BLaER1 (cell line): ENCODE measurements at regions not wholly inside any gene's neighbourhood (a gene's known extent, or its start where the extent isn't known, plus 50 kb on each side); places are given as distances from the start of the nearest gene placed in this dataset.

Experiments used
- H3K27ac ChIP-seq: shearing (Covaris generic); formaldehyde crosslinking; 2 replicates; pipeline ENCODE4 v1.8.1; 2022
- H3K27me3 ChIP-seq: shearing (Covaris generic); formaldehyde crosslinking; 2 replicates; pipeline ENCODE4 v1.8.1; 2022
- H3K36me3 ChIP-seq: shearing (Covaris generic); formaldehyde crosslinking; 2 replicates; pipeline ENCODE4 v1.8.1; 2022
- H3K4me1 ChIP-seq: shearing (Covaris generic); formaldehyde crosslinking; 2 replicates; pipeline ENCODE4 v1.8.1; 2022
- H3K4me2 ChIP-seq: shearing (Covaris generic); formaldehyde crosslinking; 2 replicates; pipeline ENCODE4 v1.8.1; 2022
- H3K4me3 ChIP-seq: shearing (Covaris generic); formaldehyde crosslinking; 2 replicates; pipeline ENCODE4 v1.8.1; 2022
- H3K9ac ChIP-seq: shearing (Covaris generic); formaldehyde crosslinking; 2 replicates; pipeline ENCODE4 v1.8.1; 2022
- H3K9me3 ChIP-seq: shearing (Covaris generic); formaldehyde crosslinking; 2 replicates; pipeline ENCODE4 v1.8.1; 2022
- H4K20me1 ChIP-seq: shearing (Covaris generic); formaldehyde crosslinking; 2 replicates; pipeline ENCODE4 v1.8.1; 2022
- Cebpa-rat ChIP-seq: shearing (Covaris generic); IDR thresholded peaks from 2 replicates; pipeline ENCODE4 v1.8.1; 2022

GRCh38 chr22:49583341-49583740 lies 244.3 kb downstream of the BRD1 start:
- Histone ChIP-seq H4K20me1 (peaks cover 65% of the 10 kb centered on the region), H3K9me3 (peaks cover 17% of the 10 kb centered on the region), H3K4me2 (no peak overlapping the region), H3K27me3 (no peaks in the 10 kb centered on the region), H3K4me1 (peaks cover 14% of the 10 kb centered on the region), H3K4me3 (no peak overlapping the region), H3K9ac (no peak overlapping the region), H3K27ac (no peak overlapping the region), H3K36me3 (peaks cover 11% of the 10 kb centered on the region; the same call in 1 of the 2 replicates)
- no peak for TF ChIP-seq Cebpa-rat

GRCh38 chr22:49582678-49583077 lies 245.0 kb downstream of the BRD1 start:
- TF ChIP-seq Cebpa-rat, result no peak
- Histone ChIP-seq H4K20me1 (peaks cover 65% of the 10 kb centered on the region), H3K27me3 (no peaks in the 10 kb centered on the region), H3K9me3 (peaks cover 17% of the 10 kb centered on the region), H3K36me3 (peaks cover 11% of the 10 kb centered on the region; the same call in 1 of the 2 replicates), H3K4me3 (no peak overlapping the region), H3K4me2 (no peak overlapping the region), H3K9ac (no peak overlapping the region), H3K4me1 (peaks cover 14% of the 10 kb centered on the region), H3K27ac (no peak overlapping the region)

- no peaks in the 10 kb centered on the region for H3K27me3 ChIP-seq
- no peak for TF ChIP-seq Cebpa-rat
Measured at GRCh38 chr22:49582181-49582580, 245.5 kb downstream of the BRD1 start.

GRCh38 chr22:49580024-49580423 lies 247.6 kb downstream of the BRD1 start:
- Histone ChIP-seq H3K9me3 (peaks cover 17% of the 10 kb centered on the region), H3K4me3 (no peak overlapping the region), H3K27ac (no peak overlapping the region), H3K4me2 (no peak overlapping the region), H3K9ac (no peak overlapping the region), H3K36me3 (peaks cover 11% of the 10 kb centered on the region; the same call in 1 of the 2 replicates), H3K27me3 (no peaks in the 10 kb centered on the region), H4K20me1 (peaks cover 65% of the 10 kb centered on the region), H3K4me1 (peaks cover 10% of the 10 kb centered on the region)
- no peak for TF ChIP-seq Cebpa-rat

More at GRCh38 chr22:49582181-49582580, 245.5 kb downstream of the BRD1 start:
- Histone ChIP-seq H3K4me1 (peaks cover 14% of the 10 kb centered on the region), H3K4me3 (no peak overlapping the region), H4K20me1 (peaks cover 65% of the 10 kb centered on the region), H3K4me2 (no peak overlapping the region), H3K9ac (no peak overlapping the region), H3K9me3 (peaks cover 17% of the 10 kb centered on the region), H3K27ac (no peak overlapping the region), H3K36me3 (peaks cover 11% of the 10 kb centered on the region; the same call in 1 of the 2 replicates)

- no peak overlapping the region for H3K4me2 ChIP-seq
- H3K4me1 ChIP-seq, result no peaks in the 10 kb centered on the region
- TF ChIP-seq Cebpa-rat, result no peak
- H3K27ac ChIP-seq, result no peak overlapping the region
- H3K27me3 ChIP-seq, result no peaks in the 10 kb centered on the region
- H3K4me3 ChIP-seq, result no peak overlapping the region
- peaks cover 17% of the 10 kb centered on the region for H3K9me3 ChIP-seq
- no peak overlapping the region for H3K9ac ChIP-seq
- H3K36me3 ChIP-seq, result no peaks in the 10 kb centered on the region; the same call in 1 of the 2 replicates
- peaks cover 58% of the 10 kb centered on the region for H4K20me1 ChIP-seq
Measured at GRCh38 chr22:49577168-49578060, 250.3 kb downstream of the BRD1 start.

- no peaks in the 10 kb centered on the region for H3K27me3 ChIP-seq
- H3K9ac ChIP-seq, result no peak overlapping the region
- no peak overlapping the region for H3K4me2 ChIP-seq
- no peak overlapping the region for H3K27ac ChIP-seq
- no peak for TF ChIP-seq Cebpa-rat
- H3K4me3 ChIP-seq, result no peak overlapping the region
- H3K9me3 ChIP-seq, result peaks cover 17% of the 10 kb centered on the region
- peaks cover 67% of the 10 kb centered on the region for H4K20me1 ChIP-seq
- H3K4me1 ChIP-seq, result no peaks in the 10 kb centered on the region
- no peaks in the 10 kb centered on the region; the same call in 1 of the 2 replicates for H3K36me3 ChIP-seq
Measured at GRCh38 chr22:49576241-49577141, 251.2 kb downstream of the BRD1 start.

GRCh38 chr22:49575703-49576081 lies 252.0 kb downstream of the BRD1 start:
- no peak overlapping the region for H3K27ac ChIP-seq
- peaks cover 70% of the 10 kb centered on the region for H4K20me1 ChIP-seq
- H3K36me3 ChIP-seq, result no peaks in the 10 kb centered on the region; the same call in 1 of the 2 replicates
- H3K27me3 ChIP-seq, result no peaks in the 10 kb centered on the region
- TF ChIP-seq Cebpa-rat, result no peak
- peaks cover 10% of the 10 kb centered on the region for H3K9me3 ChIP-seq
- no peak overlapping the region for H3K4me3 ChIP-seq
- no peaks in the 10 kb centered on the region for H3K4me1 ChIP-seq
- no peak overlapping the region for H3K4me2 ChIP-seq
- no peak overlapping the region for H3K9ac ChIP-seq

GRCh38 chr22:49574881-49575702 lies 252.6 kb downstream of the BRD1 start:
- H4K20me1 ChIP-seq, result peaks cover 76% of the 10 kb centered on the region
- H3K4me1 ChIP-seq, result no peaks in the 10 kb centered on the region
- H3K27me3 ChIP-seq, result no peaks in the 10 kb centered on the region
- H3K9me3 ChIP-seq, result peaks cover 4% of the 10 kb centered on the region
- no peak for TF ChIP-seq Cebpa-rat
- H3K4me2 ChIP-seq, result no peak overlapping the region
- H3K9ac ChIP-seq, result no peak overlapping the region
- no peak overlapping the region for H3K27ac ChIP-seq
- no peak overlapping the region for H3K4me3 ChIP-seq
- H3K36me3 ChIP-seq, result no peaks in the 10 kb centered on the region; the same call in 1 of the 2 replicates
